CD4-positive, alpha-beta T cell (primary cell): ENCODE measurements at regions not wholly inside any gene's neighbourhood (a gene's known extent, or its start where the extent isn't known, plus 50 kb on each side); places are given as distances from the start of the nearest gene placed in this dataset.

Experiments used
- ATAC-seq: fragments of 200-7000 bp; cut with Tn5 transposase; one replicate; pipeline ENCODE4 v1.10.0; 2022; ENCODE audit warnings: mild to moderate bottlenecking; ENCODE audit not compliant: poor library complexity
- CTCF ChIA-PET: fragments of 350-600 bp; sonication (Branson Sonifier 250); formaldehyde crosslinking; loops from one replicate; lab custom pipeline; 2021; ENCODE audit warnings: antibody characterized with exemption, inconsistent platforms; lab: Charles Lee
- POLR2A ChIA-PET: fragments of 350-600 bp; sonication (Branson Sonifier 250); formaldehyde crosslinking; loops from one replicate; lab custom pipeline; 2021; ENCODE audit warnings: antibody characterized with exemption, inconsistent platforms; lab: Charles Lee
- DNase-seq, 14 experiments: peaks; one replicate each; pipeline ENCODE4 v3.0.0-alpha.2; 2013 to 2020; ENCODE audit warnings: mixed read lengths in 2 of 14
- H3K27ac ChIP-seq, 2 donors: one replicate each; pipeline versions ENCODE4 v1.5.1 to v1.7.0; 2013; ENCODE audit warnings: low read length in 2 of 2, low read depth in 1 of 2, mild to moderate bottlenecking in 1 of 2
- H3K27me3 ChIP-seq, 2 experiments: 1 replicate in 1 of 2; 2 replicates in 1 of 2; pipeline versions ENCODE4 v1.6.1 to v1.7.0; 2013; ENCODE audit warnings: low read length in 2 of 2, control low read depth in 1 of 2, mild to moderate bottlenecking in 1 of 2, moderate library complexity in 1 of 2; ENCODE audit not compliant: insufficient read depth in 2 of 2, control insufficient read depth in 1 of 2
- H3K36me3 ChIP-seq: one replicate; pipeline ENCODE4 v1.6.1; 2013; ENCODE audit warnings: low read length, control low read depth; ENCODE audit not compliant: insufficient read depth
- H3K4me1 ChIP-seq: one replicate; pipeline ENCODE4 v1.6.1; 2013; ENCODE audit warnings: low read length, control low read depth; ENCODE audit not compliant: insufficient read depth
- H3K4me3 ChIP-seq: one replicate; pipeline ENCODE4 v1.5.1; 2013; ENCODE audit warnings: mild to moderate bottlenecking, low read length, moderate library complexity
- H3K9me3 ChIP-seq, 2 experiments: 1 replicate in 1 of 2; 2 replicates in 1 of 2; pipeline versions ENCODE4 v1.6.1 to v1.7.0; 2013; ENCODE audit warnings: low read length in 2 of 2, mild to moderate bottlenecking in 2 of 2, control low read depth in 1 of 2, moderate library complexity in 1 of 2; ENCODE audit not compliant: control insufficient read depth in 1 of 2, insufficient read depth in 1 of 2
- H3K27ac Mint-ChIP-seq: one replicate; pipeline ENCODE4 v1.8.0; 2020; ENCODE audit warnings: mixed read lengths
- H3K27me3 Mint-ChIP-seq: one replicate; pipeline ENCODE4 v1.8.0; 2021; ENCODE audit warnings: mixed read lengths
- H3K36me3 Mint-ChIP-seq: one replicate; pipeline ENCODE4 v1.8.0; 2021; ENCODE audit warnings: low read depth, mixed read lengths
- H3K4me1 Mint-ChIP-seq: one replicate; pipeline ENCODE4 v1.8.0; 2021; ENCODE audit warnings: low read depth, mixed read lengths
- H3K4me3 Mint-ChIP-seq: one replicate; pipeline ENCODE4 v1.8.0; 2020; ENCODE audit warnings: mild to moderate bottlenecking, mixed read lengths
- H3K9me3 Mint-ChIP-seq: one replicate; pipeline ENCODE4 v1.8.0; 2020; ENCODE audit warnings: mixed read lengths
- intact Hi-C, 2 experiments: fragments of 100-400 bp; cut with DNase I in 1 of 2; cut with micrococcal nuclease in 1 of 2; formaldehyde crosslinking; loops; one replicate each; pipeline versions ENCODE4 v1.15.1 to v1.9.0; 2023 to 2025; cut with DNase I, micrococcal nuclease
- TF ChIP-seq, protein P1 (sequence below): fragments of 200-600 bp; IDR thresholded peaks from one replicate; pipeline ENCODE4 v1.8.0; 2022; ENCODE audit warnings: antibody characterized with exemption, mild to moderate bottlenecking

DNA sequence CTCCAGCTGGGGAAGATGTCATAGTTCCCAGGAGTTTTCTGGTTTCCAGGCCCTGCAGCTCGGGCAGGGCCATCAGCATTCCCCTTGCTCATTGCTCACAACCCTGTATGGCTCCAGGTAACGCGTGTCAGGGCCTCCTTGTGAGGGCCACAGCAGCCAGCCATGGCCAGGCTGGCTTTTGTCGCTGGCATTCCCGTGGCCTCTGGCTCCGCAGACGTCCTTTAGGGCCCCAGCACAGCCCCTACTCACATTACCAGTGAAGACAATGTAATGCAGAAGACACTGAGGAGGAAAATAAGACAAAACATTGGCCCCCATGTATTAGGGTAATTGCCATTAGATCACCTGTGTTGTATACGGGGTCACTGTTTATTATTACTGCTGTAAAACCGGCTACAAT, 1799.0 kb downstream of the TP53TG3F start:
- Histone ChIP-seq H3K27ac (no peak overlapping the region), H3K4me1 (no peaks in the 10 kb centered on the region), H3K27me3 (no peaks in the 10 kb centered on the region), H3K4me3 (no peak overlapping the region), H3K36me3 (no peaks in the 10 kb centered on the region), H3K9me3 (peaks cover 6 to 23% of the 10 kb centered on the region in 2 experiments)
- intact Hi-C loops: no loop called here
- POLR2A ChIA-PET: no interaction called here
- Mint-ChIP-seq H3K4me1 (no peaks in the 10 kb centered on the region), H3K36me3 (no peaks in the 10 kb centered on the region), H3K4me3 (no peak overlapping the region), H3K27me3 (no peaks in the 10 kb centered on the region), H3K27ac (no peak overlapping the region), H3K9me3 (peaks cover 19% of the 10 kb centered on the region)
- CTCF ChIA-PET: no interaction called here
- ATAC-seq (no peak), DNase-seq (no peak)
- TF ChIP-seq, protein P1, sequence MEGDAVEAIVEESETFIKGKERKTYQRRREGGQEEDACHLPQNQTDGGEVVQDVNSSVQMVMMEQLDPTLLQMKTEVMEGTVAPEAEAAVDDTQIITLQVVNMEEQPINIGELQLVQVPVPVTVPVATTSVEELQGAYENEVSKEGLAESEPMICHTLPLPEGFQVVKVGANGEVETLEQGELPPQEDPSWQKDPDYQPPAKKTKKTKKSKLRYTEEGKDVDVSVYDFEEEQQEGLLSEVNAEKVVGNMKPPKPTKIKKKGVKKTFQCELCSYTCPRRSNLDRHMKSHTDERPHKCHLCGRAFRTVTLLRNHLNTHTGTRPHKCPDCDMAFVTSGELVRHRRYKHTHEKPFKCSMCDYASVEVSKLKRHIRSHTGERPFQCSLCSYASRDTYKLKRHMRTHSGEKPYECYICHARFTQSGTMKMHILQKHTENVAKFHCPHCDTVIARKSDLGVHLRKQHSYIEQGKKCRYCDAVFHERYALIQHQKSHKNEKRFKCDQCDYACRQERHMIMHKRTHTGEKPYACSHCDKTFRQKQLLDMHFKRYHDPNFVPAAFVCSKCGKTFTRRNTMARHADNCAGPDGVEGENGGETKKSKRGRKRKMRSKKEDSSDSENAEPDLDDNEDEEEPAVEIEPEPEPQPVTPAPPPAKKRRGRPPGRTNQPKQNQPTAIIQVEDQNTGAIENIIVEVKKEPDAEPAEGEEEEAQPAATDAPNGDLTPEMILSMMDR: no peak

DNA sequence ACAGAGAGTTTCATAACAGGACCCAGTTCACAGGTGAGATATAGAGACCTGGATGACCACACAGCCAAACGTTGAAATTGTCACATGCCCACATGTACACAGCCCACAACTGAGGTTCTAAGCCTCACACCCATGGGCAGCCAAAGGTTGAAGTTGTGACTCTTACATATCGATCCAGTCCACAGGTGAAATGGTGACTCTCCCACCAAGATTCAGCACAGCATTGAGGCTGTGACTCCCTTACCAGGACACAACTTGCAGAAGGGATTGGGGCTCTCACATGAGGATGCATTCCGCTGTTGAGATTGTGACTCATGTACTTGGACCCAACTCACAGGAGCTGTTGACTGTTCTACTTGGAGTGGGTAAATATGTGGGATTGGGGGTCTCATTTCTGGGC, 1836.4 kb downstream of the TP53TG3F start:
- TF ChIP-seq, protein P1: no peak
- Histone ChIP-seq H3K27me3 (no peaks in the 10 kb centered on the region), H3K9me3 (peaks cover 0 to 4% of the 10 kb centered on the region in 2 experiments), H3K36me3 (no peaks in the 10 kb centered on the region), H3K4me1 (no peaks in the 10 kb centered on the region), H3K4me3 (no peak overlapping the region), H3K27ac (no peak overlapping the region)
- H3K4me1 Mint-ChIP-seq: no peaks in the 10 kb centered on the region
- DNase-seq (no peak), ATAC-seq (no peak)
- no peaks in the 10 kb centered on the region for H3K36me3 Mint-ChIP-seq
- ChIA-PET CTCF (no interaction called here), POLR2A (no interaction called here)
- H3K27me3 Mint-ChIP-seq: no peaks in the 10 kb centered on the region
- H3K9me3 Mint-ChIP-seq: peaks cover 19% of the 10 kb centered on the region
- no peak overlapping the region for H3K4me3 Mint-ChIP-seq
- intact Hi-C loops: no loop called here
- H3K27ac Mint-ChIP-seq: no peak overlapping the region

DNA sequence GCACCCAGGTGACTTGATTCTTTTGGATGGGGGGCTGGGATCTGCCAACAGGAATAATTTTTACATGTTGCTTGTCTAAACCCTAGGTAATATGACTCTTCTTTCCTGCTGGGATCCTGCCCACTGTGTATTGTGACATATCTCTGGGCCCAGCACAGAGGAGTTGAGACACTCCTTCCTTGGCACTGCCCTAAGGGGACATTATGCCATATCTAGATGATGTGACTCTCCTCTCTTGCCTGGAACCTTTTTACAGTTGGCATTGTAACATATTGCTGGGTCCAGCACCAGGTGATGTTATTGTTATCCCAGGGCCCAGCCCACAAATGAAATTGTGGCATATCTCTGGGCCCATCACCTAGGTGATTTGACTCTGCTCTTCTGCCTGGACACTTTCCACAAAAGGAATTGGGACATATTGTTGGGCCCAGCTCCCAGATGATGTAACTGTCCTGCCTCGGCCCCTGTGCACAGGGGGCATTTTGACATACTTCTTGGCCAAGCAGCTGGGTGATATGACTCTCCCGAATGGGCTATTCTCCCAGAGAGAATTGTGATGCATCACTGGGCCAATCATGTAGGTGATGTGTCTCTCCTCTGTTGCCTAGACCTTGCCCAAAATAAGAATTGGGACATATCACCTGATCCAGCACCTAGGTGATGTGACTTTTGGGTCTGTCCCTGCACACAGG, 1837.7 kb downstream of the TP53TG3F start:
- no peak overlapping the region for H3K27ac ChIP-seq
- no peak for DNase-seq
- no peak overlapping the region for H3K27ac Mint-ChIP-seq
- H3K27me3 ChIP-seq: no peaks in the 10 kb centered on the region
- peaks cover 21% of the 10 kb centered on the region for H3K9me3 Mint-ChIP-seq
- ATAC-seq: no peak
- no peaks in the 10 kb centered on the region for H3K36me3 ChIP-seq
- H3K36me3 Mint-ChIP-seq: no peaks in the 10 kb centered on the region
- intact Hi-C loops: no loop called here
- no peaks in the 10 kb centered on the region for H3K4me1 ChIP-seq
- peaks cover 0 to 4% of the 10 kb centered on the region in 2 experiments for H3K9me3 ChIP-seq
- POLR2A ChIA-PET: no interaction called here
- no peak overlapping the region for H3K4me3 ChIP-seq
- no peaks in the 10 kb centered on the region for H3K27me3 Mint-ChIP-seq
- TF ChIP-seq, protein P1: no peak
- H3K4me3 Mint-ChIP-seq: no peak overlapping the region
- no peaks in the 10 kb centered on the region for H3K4me1 Mint-ChIP-seq
- CTCF ChIA-PET: no interaction called here
